Stimulated activated naive CD4-positive, alpha-beta T cell (primary cell): ENCODE measurements at regions not wholly inside any gene's neighbourhood (a gene's known extent, or its start where the extent isn't known, plus 50 kb on each side); places are given as distances from the start of the nearest gene placed in this dataset.

Experiments used
- DNase-seq, 6 experiments: peaks; one replicate each; lab custom pipeline; 2025; lab: John Stamatoyannopoulos, UW

- DNase-seq, result no peak
These were observed 91.9 kb upstream of the RESF1 start for GRCh38 chr12:31867292-31867691.

- no peak for DNase-seq
These were observed 92.7 kb upstream of the RESF1 start for GRCh38 chr12:31866523-31866922.

GRCh38 chr12:31865023-31865422 is 94.2 kb upstream of the RESF1 start:
- no peak for DNase-seq

GRCh38 chr12:31861360-31861759 is 97.9 kb upstream of the RESF1 start:
- no peak for DNase-seq

GRCh38 chr12:31860401-31860800 is 98.8 kb upstream of the RESF1 start:
- DNase-seq, result no peak

GRCh38 chr12:31859232-31859977 is 99.8 kb upstream of the RESF1 start:
- no peak for DNase-seq

- no peak for DNase-seq
These were observed 103.8 kb upstream of the RESF1 start for GRCh38 chr12:31855427-31855826.

- DNase-seq, result no peak
These were observed 105.2 kb upstream of the RESF1 start for GRCh38 chr12:31853977-31854376.

GRCh38 chr12:31853520-31853919 is 105.7 kb upstream of the RESF1 start:
- DNase-seq, result no peak

GRCh38 chr12:31850268-31850667 is 108.9 kb upstream of the RESF1 start:
- DNase-seq, result peak in 2 of 6 experiments; percentile 4 to 16

GRCh38 chr12:31849090-31849687 is 110.0 kb upstream of the RESF1 start:
- DNase-seq, result no peak

- DNase-seq, result no peak
These were observed 112.8 kb upstream of the RESF1 start for GRCh38 chr12:31846405-31846804.

GRCh38 chr12:31845613-31846322 is 113.4 kb upstream of the RESF1 start:
- no peak for DNase-seq

- DNase-seq, result no peak
These were observed 114.7 kb upstream of the AMN1 start for GRCh38 chr12:31843398-31844095.

GRCh38 chr12:31837913-31838312 is 109.1 kb upstream of the AMN1 start:
- DNase-seq, result no peak

- DNase-seq, result no peak
These were observed 106.6 kb upstream of the AMN1 start for GRCh38 chr12:31835276-31835882.

- no peak for DNase-seq
These were observed 105.3 kb upstream of the AMN1 start for GRCh38 chr12:31834150-31834549.

GRCh38 chr12:31832740-31833729 is 104.2 kb upstream of the AMN1 start:
- peak in 3 of 6 experiments; percentile 35 to 67 (median 62) for DNase-seq

- DNase-seq, result peak in 2 of 6 experiments; percentile 10 to 27
These were observed 99.2 kb upstream of the AMN1 start for GRCh38 chr12:31828071-31828470.

GRCh38 chr12:31822761-31823160 is 93.9 kb upstream of the AMN1 start:
- no peak for DNase-seq

- no peak for DNase-seq
These were observed 92.7 kb upstream of the AMN1 start for GRCh38 chr12:31821484-31821883.
